ENCODE measurements at regions not wholly inside any gene's neighbourhood (a gene's known extent, or its start where the extent isn't known, plus 50 kb on each side); places are given as distances from the start of the nearest gene placed in this dataset.

DNA sequence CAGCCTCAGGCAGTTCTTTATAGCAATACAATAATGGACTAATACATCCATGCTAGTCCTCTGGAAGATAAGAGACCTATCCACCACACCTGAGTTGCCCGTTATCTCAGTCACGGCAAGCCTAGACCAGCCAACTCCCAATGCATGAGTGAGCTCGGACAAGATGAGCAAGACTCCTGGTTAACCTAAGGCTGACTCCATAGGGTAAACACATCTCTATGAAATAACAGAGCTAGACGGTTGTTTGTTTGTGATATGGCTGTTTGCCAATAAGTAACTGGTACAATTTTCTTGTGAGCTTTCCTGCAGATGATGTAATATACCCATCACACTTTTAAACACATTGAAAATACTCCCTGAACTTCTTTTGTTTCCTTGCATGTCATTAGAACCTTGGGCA, 70.6 kb upstream of the PHACTR1 start:
- no peak overlapping the region for H3K4me3 ChIP-seq (ENCODE audit: control extremely low read depth in 1 of 5, extremely low read depth in 1 of 5, insufficient read depth in 1 of 5, low read depth in 2 of 5, low read length in 4 of 5)
- no peaks in the 10 kb centered on the region for H3K4me1 ChIP-seq (ENCODE audit: control insufficient read depth in 2 of 2, insufficient read depth in 2 of 2, low read length in 2 of 2)
- WGBS (ENCODE audit: insufficient coverage) = no CpG with 5 or more reads among the region's 4 CpGs
- TF ChIP-seq EZH2 (IDR thresholded peaks at IDR 0.05; ENCODE audit: borderline replicate concordance, insufficient read depth, low read depth, low read length, poor library complexity, severe bottlenecking) = no peak
- TF ChIP-seq, protein P1, sequence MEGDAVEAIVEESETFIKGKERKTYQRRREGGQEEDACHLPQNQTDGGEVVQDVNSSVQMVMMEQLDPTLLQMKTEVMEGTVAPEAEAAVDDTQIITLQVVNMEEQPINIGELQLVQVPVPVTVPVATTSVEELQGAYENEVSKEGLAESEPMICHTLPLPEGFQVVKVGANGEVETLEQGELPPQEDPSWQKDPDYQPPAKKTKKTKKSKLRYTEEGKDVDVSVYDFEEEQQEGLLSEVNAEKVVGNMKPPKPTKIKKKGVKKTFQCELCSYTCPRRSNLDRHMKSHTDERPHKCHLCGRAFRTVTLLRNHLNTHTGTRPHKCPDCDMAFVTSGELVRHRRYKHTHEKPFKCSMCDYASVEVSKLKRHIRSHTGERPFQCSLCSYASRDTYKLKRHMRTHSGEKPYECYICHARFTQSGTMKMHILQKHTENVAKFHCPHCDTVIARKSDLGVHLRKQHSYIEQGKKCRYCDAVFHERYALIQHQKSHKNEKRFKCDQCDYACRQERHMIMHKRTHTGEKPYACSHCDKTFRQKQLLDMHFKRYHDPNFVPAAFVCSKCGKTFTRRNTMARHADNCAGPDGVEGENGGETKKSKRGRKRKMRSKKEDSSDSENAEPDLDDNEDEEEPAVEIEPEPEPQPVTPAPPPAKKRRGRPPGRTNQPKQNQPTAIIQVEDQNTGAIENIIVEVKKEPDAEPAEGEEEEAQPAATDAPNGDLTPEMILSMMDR (IDR thresholded peaks at IDR 0.05) = no peak
- ATAC-seq (ENCODE audit: low read depth) (no peak), DNase-seq (no peak)
- H3K27me3 ChIP-seq (replicated peaks in 1 of 4; ENCODE audit: control extremely low read depth in 1 of 4, control insufficient read depth in 3 of 4, insufficient read depth in 4 of 4, low read length in 3 of 4) = no peaks in the 10 kb centered on the region
- ChIA-PET POLR2A (no interaction called here), CTCF (interaction anchor here (1.4 kb wide), 1 partner anchor 37 kb away, joined by 3 read pairs; no protein-coding TSS in a partner anchor)
- Mint-ChIP-seq H3K4me3 (no peak overlapping the region), H3K27ac (no peak overlapping the region), H3K27me3 (peaks cover 4% of the 10 kb centered on the region), H3K9me3 (ENCODE audit: insufficient read depth) (no peaks in the 10 kb centered on the region), H3K4me1 (no peaks in the 10 kb centered on the region)
- intact Hi-C loops (cut with micrococcal nuclease) = no loop called here
- no peaks in the 10 kb centered on the region for H4K20me1 ChIP-seq (ENCODE audit: control insufficient read depth, insufficient read depth, low read length, poor library complexity, severe bottlenecking)
- no peak overlapping the region for H3K27ac ChIP-seq (ENCODE audit: low read length in 2 of 2)
- no peaks in the 10 kb centered on the region for H3K79me2 ChIP-seq (ENCODE audit: control insufficient read depth, insufficient read depth, low read length)
- H3K4me2 ChIP-seq (replicated peaks; ENCODE audit: low read depth, low read length, poor library complexity, severe bottlenecking) = no peak overlapping the region
- H2AFZ ChIP-seq (ENCODE audit: insufficient read depth, low read depth, low read length, poor library complexity, severe bottlenecking) = no peak overlapping the region
- peaks cover 0 to 2% (median 0%) of the 10 kb centered on the region in 3 donors for H3K9me3 ChIP-seq (ENCODE audit: control extremely low read depth in 1 of 3, control insufficient read depth in 2 of 3, insufficient read depth in 1 of 3, low read length in 2 of 3)
- no peak overlapping the region for H3K9ac ChIP-seq (ENCODE audit: low read length)
- H3K36me3 ChIP-seq (replicated peaks in 1 of 2; ENCODE audit: control extremely low read depth in 1 of 2, control insufficient read depth in 1 of 2, extremely low read depth in 1 of 2, insufficient read depth in 2 of 2, low read length in 1 of 2) = no peaks in the 10 kb centered on the region

DNA sequence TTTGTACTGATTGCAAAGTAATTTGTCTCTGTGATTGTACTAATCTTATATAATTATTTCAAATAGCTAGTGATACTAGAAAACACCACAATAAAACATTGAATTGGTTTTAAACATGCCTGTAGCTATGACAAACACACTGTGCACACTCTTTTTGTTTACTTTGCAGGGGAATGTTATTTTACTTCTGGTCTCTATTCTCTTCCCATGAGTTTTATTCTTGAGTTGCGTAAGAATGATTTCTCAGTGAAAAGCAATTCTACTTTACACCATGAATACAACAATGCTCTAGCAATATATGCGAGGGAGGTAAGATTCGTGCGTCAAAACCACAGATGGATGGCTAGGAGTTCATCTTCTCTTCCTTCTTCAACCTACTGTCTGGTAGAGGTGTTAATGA, 68.4 kb upstream of the PHACTR1 start:
- WGBS (ENCODE audit: insufficient coverage) = no CpG with 5 or more reads among the region's 4 CpGs
- Mint-ChIP-seq H3K27me3 (peaks cover 4% of the 10 kb centered on the region), H3K4me1 (no peaks in the 10 kb centered on the region), H3K27ac (no peak overlapping the region), H3K9me3 (ENCODE audit: insufficient read depth) (no peaks in the 10 kb centered on the region), H3K4me3 (no peak overlapping the region)
- H4K20me1 ChIP-seq (ENCODE audit: control insufficient read depth, insufficient read depth, low read length, poor library complexity, severe bottlenecking) = no peaks in the 10 kb centered on the region
- no peak overlapping the region for H3K4me2 ChIP-seq (replicated peaks; ENCODE audit: low read depth, low read length, poor library complexity, severe bottlenecking)
- no peak overlapping the region for H3K4me3 ChIP-seq (ENCODE audit: control extremely low read depth in 1 of 5, extremely low read depth in 1 of 5, insufficient read depth in 1 of 5, low read depth in 2 of 5, low read length in 4 of 5)
- H3K9ac ChIP-seq (ENCODE audit: low read length) = no peak overlapping the region
- H3K9me3 ChIP-seq (ENCODE audit: control extremely low read depth in 1 of 3, control insufficient read depth in 2 of 3, insufficient read depth in 1 of 3, low read length in 2 of 3) = no peaks in the 10 kb centered on the region
- no peak for TF ChIP-seq EZH2 (IDR thresholded peaks at IDR 0.05; ENCODE audit: borderline replicate concordance, insufficient read depth, low read depth, low read length, poor library complexity, severe bottlenecking)
- TF ChIP-seq, protein P1 (IDR thresholded peaks at IDR 0.05) = no peak
- DNase-seq (no peak), ATAC-seq (ENCODE audit: low read depth) (no peak)
- H2AFZ ChIP-seq (ENCODE audit: insufficient read depth, low read depth, low read length, poor library complexity, severe bottlenecking) = no peak overlapping the region
- CTCF ChIA-PET = no interaction called here
- H3K27ac ChIP-seq (ENCODE audit: low read length in 2 of 2) = no peak overlapping the region
- no peaks in the 10 kb centered on the region for H3K4me1 ChIP-seq (ENCODE audit: control insufficient read depth in 2 of 2, insufficient read depth in 2 of 2, low read length in 2 of 2)
- no peaks in the 10 kb centered on the region for H3K27me3 ChIP-seq (replicated peaks in 1 of 4; ENCODE audit: control extremely low read depth in 1 of 4, control insufficient read depth in 3 of 4, insufficient read depth in 4 of 4, low read length in 3 of 4)
- no peaks in the 10 kb centered on the region for H3K36me3 ChIP-seq (replicated peaks in 1 of 2; ENCODE audit: control extremely low read depth in 1 of 2, control insufficient read depth in 1 of 2, extremely low read depth in 1 of 2, insufficient read depth in 2 of 2, low read length in 1 of 2)
- POLR2A ChIA-PET = no interaction called here
- intact Hi-C loops (cut with micrococcal nuclease) = no loop called here
- no peaks in the 10 kb centered on the region for H3K79me2 ChIP-seq (ENCODE audit: control insufficient read depth, insufficient read depth, low read length)
